HuH-7.5 (cell line): ENCODE measurements at regions not wholly inside any gene's neighbourhood (a gene's known extent, or its start where the extent isn't known, plus 50 kb on each side); places are given as distances from the start of the nearest gene placed in this dataset.

Experiments used
- DNase-seq: peaks from one replicate; pipeline ENCODE4 v3.0.0; 2011; ENCODE audit warnings: low spot score

- no peak for DNase-seq
Observed at GRCh38 chr5:10073441-10074104, 176.1 kb downstream of the ATPSCKMT start.

- no peak for DNase-seq
Observed at GRCh38 chr5:10069637-10070313, 179.9 kb downstream of the ATPSCKMT start.

- DNase-seq = no peak
Observed at GRCh38 chr5:10065428-10066000, 184.2 kb downstream of the ATPSCKMT start.

GRCh38 chr5:10064546-10065195 is 185.0 kb downstream of the ATPSCKMT start:
- no peak for DNase-seq

GRCh38 chr5:10063997-10064396 is 185.7 kb downstream of the ATPSCKMT start:
- DNase-seq = no peak

- no peak for DNase-seq
Observed at GRCh38 chr5:10059980-10060379, 189.7 kb downstream of the ATPSCKMT start.

GRCh38 chr5:10059556-10059955 is 190.1 kb downstream of the ATPSCKMT start:
- DNase-seq = no peak

- no peak for DNase-seq
Observed at GRCh38 chr5:10057356-10057755, 192.3 kb downstream of the ATPSCKMT start.

GRCh38 chr5:10056228-10056760 is 193.4 kb downstream of the ATPSCKMT start:
- DNase-seq = no peak

- DNase-seq = no peak
Observed at GRCh38 chr5:10049858-10050455, 199.7 kb downstream of the ATPSCKMT start.

GRCh38 chr5:10046676-10047075 is 203.0 kb downstream of the ATPSCKMT start:
- no peak for DNase-seq

- DNase-seq = no peak
Observed at GRCh38 chr5:10045376-10045775, 204.3 kb downstream of the ATPSCKMT start.

GRCh38 chr5:10036136-10036815 is 213.4 kb downstream of the ATPSCKMT start:
- no peak for DNase-seq

- no peak for DNase-seq
Observed at GRCh38 chr5:10034001-10034400, 215.7 kb downstream of the ATPSCKMT start.

GRCh38 chr5:10031817-10032216 is 217.9 kb downstream of the ATPSCKMT start:
- no peak for DNase-seq

GRCh38 chr5:10030219-10030831 is 219.4 kb downstream of the ATPSCKMT start:
- DNase-seq = no peak

GRCh38 chr5:10023494-10023893 is 226.2 kb downstream of the ATPSCKMT start:
- DNase-seq = no peak

GRCh38 chr5:10021248-10021647 is 228.4 kb downstream of the ATPSCKMT start:
- DNase-seq = no peak

GRCh38 chr5:10019236-10019635 is 230.5 kb downstream of the ATPSCKMT start:
- DNase-seq = no peak

- DNase-seq = no peak
Observed at GRCh38 chr5:10018201-10019069, 231.3 kb downstream of the ATPSCKMT start.
